ENCODE measurements at regions not wholly inside any gene's neighbourhood (a gene's known extent, or its start where the extent isn't known, plus 50 kb on each side); places are given as distances from the start of the nearest gene placed in this dataset.

- no peak for TF ChIP-seq CTCF (IDR thresholded peaks at IDR 0.05)
- Histone ChIP-seq H3K4me1 (ENCODE audit: low read depth) (no peaks in the 10 kb centered on the region), H3K36me3 (ENCODE audit: low read depth) (no peaks in the 10 kb centered on the region), H3K4me3 (no peak overlapping the region), H3K9me3 (no peaks in the 10 kb centered on the region)
- ATAC-seq, result no peak
- intact Hi-C loops (cut with DNase I, micrococcal nuclease), result no loop called here
- DNase-seq, result no peak
Measured at GRCh38 chr7:34603711-34604444, 54.1 kb upstream of the NPSR1 start.

Measured in mucosa of descending colon (tissue), 3 donors.